GM18519 (cell line): ENCODE measurements at regions not wholly inside any gene's neighbourhood (a gene's known extent, or its start where the extent isn't known, plus 50 kb on each side); places are given as distances from the start of the nearest gene placed in this dataset.

ENCODE experiments used
- ATAC-seq: cut with Tn5 transposase; IDR thresholded peaks from one replicate; pipeline ENCODE4 v1.9.1; 2021; ENCODE audit warnings: mild to moderate bottlenecking, moderate library complexity; ENCODE audit not compliant: unreplicated experiment, low FRiP score

GRCh38 chr12:73308747-73309146 is 1036.6 kb downstream of the TRHDE start:
- no peak for ATAC-seq

GRCh38 chr12:73321319-73321718 is 1049.1 kb downstream of the TRHDE start:
- no peak for ATAC-seq

- no peak for ATAC-seq
Measured at GRCh38 chr12:73321776-73322175, 1049.6 kb downstream of the TRHDE start.

GRCh38 chr12:73330584-73331351 is 1058.6 kb downstream of the TRHDE start:
- no peak for ATAC-seq

GRCh38 chr12:73341559-73342247 is 1069.5 kb downstream of the TRHDE start:
- no peak for ATAC-seq

GRCh38 chr12:73342733-73343132 is 1070.6 kb downstream of the TRHDE start:
- no peak for ATAC-seq

GRCh38 chr12:73352826-73353225 is 1080.7 kb downstream of the TRHDE start:
- no peak for ATAC-seq

- no peak for ATAC-seq
Measured at GRCh38 chr12:73361156-73361863, 1089.1 kb downstream of the TRHDE start.

GRCh38 chr12:73361864-73362230 is 1089.7 kb downstream of the TRHDE start:
- no peak for ATAC-seq

GRCh38 chr12:73362666-73363065 is 1090.5 kb downstream of the TRHDE start:
- ATAC-seq, result no peak

GRCh38 chr12:73372856-73373255 is 1100.7 kb downstream of the TRHDE start:
- no peak for ATAC-seq

GRCh38 chr12:73374360-73374759 is 1102.2 kb downstream of the TRHDE start:
- no peak for ATAC-seq

GRCh38 chr12:73383584-73384222 is 1111.5 kb downstream of the TRHDE start:
- ATAC-seq, result no peak

- ATAC-seq, result no peak
Measured at GRCh38 chr12:73384592-73384991, 1112.4 kb downstream of the TRHDE start.

- no peak for ATAC-seq
Measured at GRCh38 chr12:73390261-73390660, 1118.1 kb downstream of the TRHDE start.

GRCh38 chr12:73413051-73413450 is 1124.6 kb upstream of the ATXN7L3B start:
- no peak for ATAC-seq

GRCh38 chr12:73413974-73414373 is 1123.7 kb upstream of the ATXN7L3B start:
- no peak for ATAC-seq

- no peak for ATAC-seq
Measured at GRCh38 chr12:73414926-73415325, 1122.7 kb upstream of the ATXN7L3B start.

- no peak for ATAC-seq
Measured at GRCh38 chr12:73418541-73418940, 1119.1 kb upstream of the ATXN7L3B start.

- no peak for ATAC-seq
Measured at GRCh38 chr12:73421832-73422231, 1115.8 kb upstream of the ATXN7L3B start.

- no peak for ATAC-seq
Measured at GRCh38 chr12:73424484-73424883, 1113.2 kb upstream of the ATXN7L3B start.
